ENCODE measurements at regions not wholly inside any gene's neighbourhood (a gene's known extent, or its start where the extent isn't known, plus 50 kb on each side); places are given as distances from the start of the nearest gene placed in this dataset.

DNA sequence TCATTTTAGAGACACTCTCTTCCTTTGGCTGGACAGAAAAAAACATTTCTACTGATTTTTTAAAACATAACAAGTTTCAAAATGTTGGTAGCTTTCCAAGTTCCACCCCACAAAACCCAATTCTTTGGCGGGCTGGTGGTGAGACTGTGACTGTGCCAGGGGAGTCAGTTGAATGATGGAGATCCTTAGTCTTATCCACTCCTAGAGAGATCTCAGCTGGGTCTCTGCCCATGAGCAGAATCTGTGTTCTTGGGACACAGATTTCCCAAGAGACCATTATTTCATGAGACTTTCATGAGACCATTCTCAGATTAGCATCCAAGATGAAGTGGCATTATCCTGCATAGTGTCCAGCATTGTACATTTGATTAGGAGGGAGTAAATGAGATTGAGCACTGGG lies 135.1 kb upstream of the NPHP3 start:
- TF ChIP-seq, protein P1, sequence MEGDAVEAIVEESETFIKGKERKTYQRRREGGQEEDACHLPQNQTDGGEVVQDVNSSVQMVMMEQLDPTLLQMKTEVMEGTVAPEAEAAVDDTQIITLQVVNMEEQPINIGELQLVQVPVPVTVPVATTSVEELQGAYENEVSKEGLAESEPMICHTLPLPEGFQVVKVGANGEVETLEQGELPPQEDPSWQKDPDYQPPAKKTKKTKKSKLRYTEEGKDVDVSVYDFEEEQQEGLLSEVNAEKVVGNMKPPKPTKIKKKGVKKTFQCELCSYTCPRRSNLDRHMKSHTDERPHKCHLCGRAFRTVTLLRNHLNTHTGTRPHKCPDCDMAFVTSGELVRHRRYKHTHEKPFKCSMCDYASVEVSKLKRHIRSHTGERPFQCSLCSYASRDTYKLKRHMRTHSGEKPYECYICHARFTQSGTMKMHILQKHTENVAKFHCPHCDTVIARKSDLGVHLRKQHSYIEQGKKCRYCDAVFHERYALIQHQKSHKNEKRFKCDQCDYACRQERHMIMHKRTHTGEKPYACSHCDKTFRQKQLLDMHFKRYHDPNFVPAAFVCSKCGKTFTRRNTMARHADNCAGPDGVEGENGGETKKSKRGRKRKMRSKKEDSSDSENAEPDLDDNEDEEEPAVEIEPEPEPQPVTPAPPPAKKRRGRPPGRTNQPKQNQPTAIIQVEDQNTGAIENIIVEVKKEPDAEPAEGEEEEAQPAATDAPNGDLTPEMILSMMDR (conservative IDR thresholded peaks at IDR 0.05) = no peak
- no peak for TF ChIP-seq ZFX (IDR thresholded peaks at IDR 0.05)
